ENCODE measurements at regions not wholly inside any gene's neighbourhood (a gene's known extent, or its start where the extent isn't known, plus 50 kb on each side); places are given as distances from the start of the nearest gene placed in this dataset.

GRCh38 chr7:124366118-124366517, 333.3 kb upstream of the TMEM229A start:
- Histone ChIP-seq H3K4me1 (no peaks in the 10 kb centered on the region), H3K4me3 (no peak overlapping the region), H3K27me3 (no peaks in the 10 kb centered on the region), H3K9ac (no peak overlapping the region), H3K4me2 (no peak overlapping the region), H4K20me1 (no peaks in the 10 kb centered on the region), H3K27ac (no peak overlapping the region), H3K9me3 (no peaks in the 10 kb centered on the region), H3K36me3 (no peaks in the 10 kb centered on the region)
- TF ChIP-seq Cebpa-rat (IDR thresholded peaks at IDR 0.05) = no peak

- H3K27ac ChIP-seq = no peak overlapping the region
- H3K4me3 ChIP-seq = no peak overlapping the region
- no peaks in the 10 kb centered on the region for H3K4me1 ChIP-seq
- H3K4me2 ChIP-seq = no peak overlapping the region
- H4K20me1 ChIP-seq = no peaks in the 10 kb centered on the region
- no peak overlapping the region for H3K9ac ChIP-seq
- H3K9me3 ChIP-seq = no peaks in the 10 kb centered on the region
- no peaks in the 10 kb centered on the region for H3K36me3 ChIP-seq
- TF ChIP-seq Cebpa-rat (IDR thresholded peaks at IDR 0.05) = no peak
- no peaks in the 10 kb centered on the region for H3K27me3 ChIP-seq
Observed at GRCh38 chr7:124364283-124364682, 331.4 kb upstream of the TMEM229A start.

- no peaks in the 10 kb centered on the region for H3K4me1 ChIP-seq
- H3K9ac ChIP-seq = no peak overlapping the region
- no peak overlapping the region for H3K4me3 ChIP-seq
- H3K27ac ChIP-seq = no peak overlapping the region
- H4K20me1 ChIP-seq = no peaks in the 10 kb centered on the region
- no peaks in the 10 kb centered on the region for H3K36me3 ChIP-seq
- no peak overlapping the region for H3K4me2 ChIP-seq
- no peaks in the 10 kb centered on the region for H3K27me3 ChIP-seq
- no peak for TF ChIP-seq Cebpa-rat (IDR thresholded peaks at IDR 0.05)
- H3K9me3 ChIP-seq = no peaks in the 10 kb centered on the region
Observed at GRCh38 chr7:124354201-124354600, 321.3 kb upstream of the TMEM229A start.

- H4K20me1 ChIP-seq = no peaks in the 10 kb centered on the region
- H3K4me2 ChIP-seq = no peak overlapping the region
- H3K9ac ChIP-seq = no peak overlapping the region
- H3K4me1 ChIP-seq = no peaks in the 10 kb centered on the region
- no peaks in the 10 kb centered on the region for H3K36me3 ChIP-seq
- no peak overlapping the region for H3K27ac ChIP-seq
- no peak overlapping the region for H3K4me3 ChIP-seq
- H3K27me3 ChIP-seq = no peaks in the 10 kb centered on the region
- TF ChIP-seq Cebpa-rat (IDR thresholded peaks at IDR 0.05) = no peak
- H3K9me3 ChIP-seq = no peaks in the 10 kb centered on the region
Observed at GRCh38 chr7:124351950-124352349, 319.1 kb upstream of the TMEM229A start.

- no peak overlapping the region for H3K4me3 ChIP-seq
- no peaks in the 10 kb centered on the region for H4K20me1 ChIP-seq
Observed at GRCh38 chr7:124349443-124349842, 316.6 kb upstream of the TMEM229A start.

GRCh38 chr7:124338861-124339260, 306.0 kb upstream of the TMEM229A start:
- no peak overlapping the region for H3K4me3 ChIP-seq
- H3K4me2 ChIP-seq = no peak overlapping the region
- no peak overlapping the region for H3K9ac ChIP-seq

More at GRCh38 chr7:124349443-124349842, 316.6 kb upstream of the TMEM229A start:
- no peak overlapping the region for H3K4me2 ChIP-seq
- no peaks in the 10 kb centered on the region for H3K9me3 ChIP-seq
- no peak for TF ChIP-seq Cebpa-rat (IDR thresholded peaks at IDR 0.05)
- no peak overlapping the region for H3K27ac ChIP-seq
- no peaks in the 10 kb centered on the region for H3K4me1 ChIP-seq
- no peak overlapping the region for H3K9ac ChIP-seq
- no peaks in the 10 kb centered on the region for H3K27me3 ChIP-seq
- no peaks in the 10 kb centered on the region for H3K36me3 ChIP-seq

GRCh38 chr7:124330731-124331407, 298.0 kb upstream of the TMEM229A start:
- Histone ChIP-seq H3K9ac (no peak overlapping the region), H3K4me1 (no peaks in the 10 kb centered on the region), H3K4me3 (no peak overlapping the region), H4K20me1 (no peaks in the 10 kb centered on the region), H3K36me3 (no peaks in the 10 kb centered on the region), H3K27ac (no peak overlapping the region), H3K9me3 (no peaks in the 10 kb centered on the region), H3K27me3 (no peaks in the 10 kb centered on the region), H3K4me2 (no peak overlapping the region)
- TF ChIP-seq Cebpa-rat (IDR thresholded peaks at IDR 0.05) = no peak

More at GRCh38 chr7:124338861-124339260, 306.0 kb upstream of the TMEM229A start:
- H3K27me3 ChIP-seq = no peaks in the 10 kb centered on the region
- no peaks in the 10 kb centered on the region for H3K36me3 ChIP-seq
- no peak for TF ChIP-seq Cebpa-rat (IDR thresholded peaks at IDR 0.05)
- no peaks in the 10 kb centered on the region for H4K20me1 ChIP-seq
- no peaks in the 10 kb centered on the region for H3K9me3 ChIP-seq
- no peaks in the 10 kb centered on the region for H3K4me1 ChIP-seq
- H3K27ac ChIP-seq = no peak overlapping the region

GRCh38 chr7:124328774-124329173, 295.9 kb upstream of the TMEM229A start:
- Histone ChIP-seq H3K4me1 (no peaks in the 10 kb centered on the region), H3K36me3 (no peaks in the 10 kb centered on the region), H3K9me3 (no peaks in the 10 kb centered on the region), H3K9ac (no peak overlapping the region), H4K20me1 (no peaks in the 10 kb centered on the region), H3K4me2 (no peak overlapping the region), H3K27ac (no peak overlapping the region), H3K27me3 (no peaks in the 10 kb centered on the region), H3K4me3 (no peak overlapping the region)
- no peak for TF ChIP-seq Cebpa-rat (IDR thresholded peaks at IDR 0.05)

GRCh38 chr7:124324262-124324661, 291.4 kb upstream of the TMEM229A start:
- Histone ChIP-seq H3K27ac (no peak overlapping the region), H3K27me3 (no peaks in the 10 kb centered on the region), H3K4me3 (no peak overlapping the region), H3K9me3 (no peaks in the 10 kb centered on the region), H3K9ac (no peak overlapping the region), H3K36me3 (no peaks in the 10 kb centered on the region), H3K4me2 (no peak overlapping the region), H4K20me1 (no peaks in the 10 kb centered on the region), H3K4me1 (no peaks in the 10 kb centered on the region)
- no peak for TF ChIP-seq Cebpa-rat (IDR thresholded peaks at IDR 0.05)

- no peak for TF ChIP-seq Cebpa-rat (IDR thresholded peaks at IDR 0.05)
- Histone ChIP-seq H3K9ac (no peak overlapping the region), H3K27me3 (no peaks in the 10 kb centered on the region), H3K36me3 (no peaks in the 10 kb centered on the region), H3K27ac (no peak overlapping the region), H3K4me3 (no peak overlapping the region), H3K9me3 (no peaks in the 10 kb centered on the region), H3K4me1 (no peaks in the 10 kb centered on the region), H4K20me1 (no peaks in the 10 kb centered on the region), H3K4me2 (no peak overlapping the region)
Observed at GRCh38 chr7:124323597-124323996, 290.7 kb upstream of the TMEM229A start.

- TF ChIP-seq Cebpa-rat (IDR thresholded peaks at IDR 0.05) = no peak
- H3K9ac ChIP-seq = no peak overlapping the region
- H3K36me3 ChIP-seq = no peaks in the 10 kb centered on the region
- H4K20me1 ChIP-seq = no peaks in the 10 kb centered on the region
- H3K27me3 ChIP-seq = no peaks in the 10 kb centered on the region
- no peaks in the 10 kb centered on the region for H3K9me3 ChIP-seq
- no peaks in the 10 kb centered on the region for H3K4me1 ChIP-seq
- no peak overlapping the region for H3K4me3 ChIP-seq
- H3K27ac ChIP-seq = no peak overlapping the region
- no peak overlapping the region for H3K4me2 ChIP-seq
Observed at GRCh38 chr7:124322561-124322960, 289.7 kb upstream of the TMEM229A start.

Data from BLaER1 (cell line).